CD4-positive, alpha-beta memory T cell (primary cell): ENCODE measurements at regions not wholly inside any gene's neighbourhood (a gene's known extent, or its start where the extent isn't known, plus 50 kb on each side); places are given as distances from the start of the nearest gene placed in this dataset.

Source experiments
- CTCF ChIA-PET: fragments of 350-600 bp; sonication (Branson Sonifier 250); formaldehyde crosslinking; loops from one replicate; lab custom pipeline; 2021; ENCODE audit warnings: inconsistent platforms; ENCODE audit not compliant: partially characterized antibody; lab: Charles Lee
- POLR2A ChIA-PET: fragments of 350-600 bp; sonication (Branson Sonifier 250); formaldehyde crosslinking; loops from one replicate; lab custom pipeline; 2021; ENCODE audit not compliant: partially characterized antibody; lab: Charles Lee
- DNase-seq, 5 donors: peaks; one replicate each; pipeline versions ENCODE4 v3.0.0 to v3.0.0-alpha.2; 2020 to 2022; ENCODE audit warnings: mixed read lengths in 1 of 5
- H3K27ac ChIP-seq: one replicate; pipeline ENCODE4 v1.7.0; 2013; ENCODE audit warnings: low read depth, low read length
- H3K27me3 ChIP-seq: 2 replicates; pipeline ENCODE4 v1.7.0; 2013; ENCODE audit warnings: mild to moderate bottlenecking, low read length, moderate library complexity; ENCODE audit not compliant: insufficient read depth
- H3K36me3 ChIP-seq: 2 replicates; pipeline ENCODE4 v1.7.0; 2013; ENCODE audit warnings: mild to moderate bottlenecking, low read length, moderate library complexity; ENCODE audit not compliant: insufficient read depth
- H3K4me1 ChIP-seq: 2 replicates; pipeline ENCODE4 v1.7.0; 2013; ENCODE audit warnings: mild to moderate bottlenecking, low read length, moderate library complexity; ENCODE audit not compliant: insufficient read depth
- H3K4me3 ChIP-seq, 2 donors: one replicate each; pipeline ENCODE4 v1.7.0; 2013; ENCODE audit warnings: low read length in 2 of 2, mild to moderate bottlenecking in 1 of 2
- H3K9me3 ChIP-seq, 2 donors: one replicate each; pipeline ENCODE4 v1.7.0; 2013; ENCODE audit warnings: low read length in 2 of 2, control low read depth in 1 of 2; ENCODE audit not compliant: control insufficient read depth in 1 of 2
- H3K27ac Mint-ChIP-seq, 7 donors: one replicate each; pipeline ENCODE4 v1.8.0; 2020 to 2021; ENCODE audit warnings: mixed read lengths in 7 of 7, mild to moderate bottlenecking in 6 of 7, inconsistent platforms in 3 of 7, moderate library complexity in 3 of 7
- H3K27me3 Mint-ChIP-seq, 2 donors: one replicate each; pipeline ENCODE4 v1.8.0; 2020 to 2021; ENCODE audit warnings: mixed read lengths in 2 of 2
- H3K36me3 Mint-ChIP-seq, 2 donors: one replicate each; pipeline ENCODE4 v1.8.0; 2020 to 2021; ENCODE audit warnings: mixed read lengths in 2 of 2, inconsistent platforms in 1 of 2, mild to moderate bottlenecking in 1 of 2
- H3K4me1 Mint-ChIP-seq, 4 donors: one replicate each; pipeline ENCODE4 v1.8.0; 2020 to 2021; ENCODE audit warnings: mixed read lengths in 4 of 4, mild to moderate bottlenecking in 1 of 4
- H3K4me3 Mint-ChIP-seq, 8 donors: one replicate each; pipeline ENCODE4 v1.8.0; 2020 to 2021; ENCODE audit warnings: mixed read lengths in 8 of 8, mild to moderate bottlenecking in 7 of 8, moderate library complexity in 6 of 8, inconsistent platforms in 3 of 8
- H3K9me3 Mint-ChIP-seq, 8 donors: one replicate each; pipeline ENCODE4 v1.8.0; 2020 to 2021; ENCODE audit warnings: mixed read lengths in 8 of 8, mild to moderate bottlenecking in 5 of 8, inconsistent platforms in 3 of 8, moderate library complexity in 1 of 8
- intact Hi-C: fragments of 100-400 bp; cut with micrococcal nuclease; formaldehyde crosslinking; loops from one replicate; pipeline ENCODE4 v1.15.1; 2023

- H3K27me3 Mint-ChIP-seq, result no peaks in the 10 kb centered on the region
These were observed 1226.5 kb downstream of the C4orf33 start for GRCh38 chr4:130322439-130322838.

DNA sequence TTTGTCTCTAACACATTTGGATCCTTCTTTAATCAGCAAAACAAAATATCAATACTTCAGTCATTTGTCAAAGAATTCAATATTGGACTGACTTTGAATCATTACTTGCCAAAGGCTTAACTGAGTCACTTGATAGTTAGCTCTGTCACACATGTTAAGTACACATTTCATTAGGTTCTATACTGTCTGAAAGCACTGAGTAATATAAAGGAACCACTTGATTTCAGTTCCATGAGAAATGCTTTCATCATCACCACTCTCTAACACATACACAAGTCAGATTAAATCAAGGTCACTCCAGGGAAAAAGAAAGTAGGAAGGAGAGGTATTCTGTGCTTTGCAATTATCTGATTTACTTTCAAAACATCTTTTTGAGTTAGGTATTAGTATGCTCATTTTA, 1233.1 kb downstream of the C4orf33 start:
- POLR2A ChIA-PET, result no interaction called here

More at GRCh38 chr4:130322439-130322838, 1226.5 kb downstream of the C4orf33 start:
- no peak overlapping the region for H3K4me3 ChIP-seq
- intact Hi-C loops, result no loop called here
- ChIA-PET CTCF (no interaction called here), POLR2A (no interaction called here)
- Mint-ChIP-seq H3K4me3 (no peak overlapping the region), H3K27ac (no peak overlapping the region), H3K36me3 (no peaks in the 10 kb centered on the region), H3K4me1 (no peaks in the 10 kb centered on the region), H3K9me3 (peaks cover 0 to 8% (median 3%) of the 10 kb centered on the region in 8 donors)
- H3K9me3 ChIP-seq, result no peaks in the 10 kb centered on the region
- no peak for DNase-seq
- no peaks in the 10 kb centered on the region for H3K36me3 ChIP-seq
- H3K27ac ChIP-seq, result no peak overlapping the region
- no peaks in the 10 kb centered on the region for H3K4me1 ChIP-seq
- H3K27me3 ChIP-seq, result no peaks in the 10 kb centered on the region

DNA sequence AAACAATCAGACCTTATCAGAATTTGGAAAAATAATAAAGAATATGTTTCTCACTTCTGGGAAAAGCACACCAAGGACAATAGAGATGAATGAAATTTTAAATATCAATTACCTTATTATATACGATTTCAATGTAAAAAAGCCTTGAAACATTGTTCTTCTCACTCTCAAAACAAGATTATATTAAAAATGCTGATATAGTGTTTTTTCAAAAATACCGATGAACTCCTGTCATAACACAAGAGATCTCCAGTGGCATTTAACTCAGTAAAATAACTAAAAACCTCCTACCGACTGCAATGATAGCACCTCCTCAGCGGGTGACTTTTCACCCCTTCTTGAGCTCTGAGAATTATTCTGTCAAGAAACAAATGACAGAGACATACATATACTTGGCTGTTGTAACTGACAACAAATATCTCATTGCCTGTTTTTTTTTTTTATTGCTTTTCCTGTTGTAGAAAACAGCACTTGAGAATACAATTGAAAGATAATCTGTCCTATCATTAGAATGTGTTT, 1237.3 kb downstream of the C4orf33 start:
- POLR2A ChIA-PET, result no interaction called here
- Mint-ChIP-seq H3K27me3 (no peaks in the 10 kb centered on the region), H3K4me1 (no peaks in the 10 kb centered on the region), H3K27ac (no peak overlapping the region), H3K4me3 (no peak overlapping the region), H3K9me3 (peaks cover 0 to 3% (median 0%) of the 10 kb centered on the region in 8 donors), H3K36me3 (no peaks in the 10 kb centered on the region)
- H3K27ac ChIP-seq, result no peak overlapping the region
- H3K4me3 ChIP-seq, result no peak overlapping the region
- H3K36me3 ChIP-seq, result no peaks in the 10 kb centered on the region
- CTCF ChIA-PET, result no interaction called here
- no peaks in the 10 kb centered on the region for H3K4me1 ChIP-seq
- H3K27me3 ChIP-seq, result no peaks in the 10 kb centered on the region
- no peaks in the 10 kb centered on the region for H3K9me3 ChIP-seq
- intact Hi-C loops, result no loop called here
- DNase-seq, result no peak

More for the DNA sequence above, 1233.1 kb downstream of the C4orf33 start:
- Mint-ChIP-seq H3K9me3 (peaks cover 0 to 2% (median 0%) of the 10 kb centered on the region in 8 donors), H3K4me3 (no peak overlapping the region), H3K27me3 (no peaks in the 10 kb centered on the region), H3K4me1 (no peaks in the 10 kb centered on the region), H3K27ac (no peak overlapping the region), H3K36me3 (no peaks in the 10 kb centered on the region)
- Histone ChIP-seq H3K27ac (no peak overlapping the region), H3K36me3 (no peaks in the 10 kb centered on the region), H3K27me3 (no peaks in the 10 kb centered on the region), H3K4me1 (no peaks in the 10 kb centered on the region), H3K9me3 (no peaks in the 10 kb centered on the region), H3K4me3 (no peak overlapping the region)
- intact Hi-C loops, result no loop called here
- DNase-seq, result no peak
- CTCF ChIA-PET, result interaction anchor here (1.0 kb wide), 1 partner anchor 8 kb away, joined by 3 read pairs; no protein-coding TSS in a partner anchor

DNA sequence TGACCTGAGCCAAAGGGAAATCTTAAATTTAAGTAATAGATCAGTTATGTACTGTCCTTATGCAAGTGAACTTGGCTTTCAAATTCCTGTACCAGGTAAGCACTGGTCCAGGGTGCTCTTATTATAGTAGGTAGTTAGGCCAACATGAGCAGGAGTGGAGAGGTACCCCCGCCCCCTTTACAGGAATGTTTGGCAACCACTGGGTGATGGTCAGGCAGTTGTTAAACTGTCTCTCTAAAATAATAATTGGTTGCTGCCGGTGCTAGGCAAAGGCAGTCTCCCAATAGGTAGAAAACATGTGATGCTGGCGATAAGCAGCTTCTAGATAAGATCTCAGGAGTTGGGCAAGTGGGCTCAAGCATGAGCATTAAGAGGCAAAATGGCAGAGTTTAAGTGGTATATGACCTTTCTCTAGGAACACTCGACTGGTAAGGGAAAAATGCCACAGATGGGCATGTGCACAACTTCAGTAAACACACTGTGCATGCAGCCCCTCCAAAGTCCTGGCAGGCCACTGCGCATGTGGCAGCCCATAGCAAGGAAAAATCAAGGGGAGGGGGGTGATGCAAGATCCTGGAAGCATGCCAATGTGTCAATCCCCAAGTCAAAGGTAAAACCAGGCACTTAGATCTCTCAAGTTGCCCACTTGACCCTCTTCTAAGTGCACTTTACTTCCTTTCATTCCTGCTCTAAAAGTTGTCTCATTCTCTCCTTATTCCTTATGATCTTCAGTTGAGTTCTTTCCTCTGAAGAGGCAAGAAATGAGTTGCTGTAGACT, 1239.7 kb downstream of the C4orf33 start:
- no peak overlapping the region for H3K27ac ChIP-seq
- H3K36me3 ChIP-seq, result no peaks in the 10 kb centered on the region
- no peak for DNase-seq
- no peaks in the 10 kb centered on the region for H3K9me3 ChIP-seq
- no peak overlapping the region for H3K4me3 Mint-ChIP-seq
- ChIA-PET POLR2A (no interaction called here), CTCF (no interaction called here)
- intact Hi-C loops, result no loop called here
- H3K27me3 ChIP-seq, result no peaks in the 10 kb centered on the region
- no peak overlapping the region for H3K4me3 ChIP-seq
- no peaks in the 10 kb centered on the region for H3K27me3 Mint-ChIP-seq
- H3K4me1 Mint-ChIP-seq, result no peaks in the 10 kb centered on the region
- H3K4me1 ChIP-seq, result no peaks in the 10 kb centered on the region
- peaks cover 0 to 4% (median 0%) of the 10 kb centered on the region in 8 donors for H3K9me3 Mint-ChIP-seq
- no peak overlapping the region for H3K27ac Mint-ChIP-seq
- H3K36me3 Mint-ChIP-seq, result no peaks in the 10 kb centered on the region

GRCh38 chr4:130336585-130337217, 1240.7 kb downstream of the C4orf33 start:
- Histone ChIP-seq H3K36me3 (no peaks in the 10 kb centered on the region), H3K27me3 (no peaks in the 10 kb centered on the region), H3K4me3 (no peak overlapping the region), H3K27ac (no peak overlapping the region), H3K4me1 (no peaks in the 10 kb centered on the region), H3K9me3 (no peaks in the 10 kb centered on the region)
- Mint-ChIP-seq H3K36me3 (no peaks in the 10 kb centered on the region), H3K27me3 (no peaks in the 10 kb centered on the region), H3K27ac (no peak overlapping the region), H3K4me1 (no peaks in the 10 kb centered on the region), H3K4me3 (no peak overlapping the region), H3K9me3 (peaks cover 0 to 4% (median 0%) of the 10 kb centered on the region in 8 donors)
- DNase-seq, result no peak
- intact Hi-C loops, result no loop called here
- POLR2A ChIA-PET, result no interaction called here
- CTCF ChIA-PET, result no interaction called here

DNA sequence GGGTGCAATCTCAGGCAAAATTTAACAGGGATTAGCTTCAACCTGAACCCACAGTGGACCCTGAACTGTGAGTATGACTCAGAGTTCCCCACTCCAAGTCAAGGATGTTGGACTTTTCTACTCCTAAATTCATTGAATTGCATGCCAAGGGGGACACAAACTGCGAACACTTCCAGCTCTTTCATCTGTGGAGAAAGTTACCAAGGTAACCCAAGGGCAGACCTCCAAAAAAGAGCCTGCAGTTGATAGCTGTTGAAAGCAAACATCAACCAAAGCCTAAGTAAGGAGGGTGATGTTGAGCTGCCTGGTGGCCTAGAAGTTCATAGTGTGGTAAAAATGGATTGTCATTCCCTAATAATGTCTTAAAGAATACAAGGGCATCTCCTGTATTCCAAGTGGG, 1242.9 kb downstream of the C4orf33 start:
- Mint-ChIP-seq H3K4me1 (no peaks in the 10 kb centered on the region), H3K9me3 (peaks cover 0 to 4% (median 0%) of the 10 kb centered on the region in 8 donors), H3K36me3 (no peaks in the 10 kb centered on the region), H3K27me3 (no peaks in the 10 kb centered on the region), H3K27ac (no peak overlapping the region), H3K4me3 (no peak overlapping the region)
- no peak for DNase-seq
- CTCF ChIA-PET, result no interaction called here
- no peaks in the 10 kb centered on the region for H3K4me1 ChIP-seq
- H3K27ac ChIP-seq, result no peak overlapping the region
- no peaks in the 10 kb centered on the region for H3K9me3 ChIP-seq
- H3K4me3 ChIP-seq, result no peak overlapping the region
- no peaks in the 10 kb centered on the region for H3K36me3 ChIP-seq
- no peaks in the 10 kb centered on the region for H3K27me3 ChIP-seq
- intact Hi-C loops, result no loop called here
- POLR2A ChIA-PET, result no interaction called here

- Mint-ChIP-seq H3K4me1 (no peaks in the 10 kb centered on the region), H3K27me3 (no peaks in the 10 kb centered on the region), H3K27ac (no peak overlapping the region), H3K9me3 (peaks cover 0 to 6% (median 0%) of the 10 kb centered on the region in 8 donors), H3K36me3 (no peaks in the 10 kb centered on the region), H3K4me3 (no peak overlapping the region)
- Histone ChIP-seq H3K9me3 (no peaks in the 10 kb centered on the region), H3K36me3 (no peaks in the 10 kb centered on the region), H3K4me3 (no peak overlapping the region), H3K27ac (no peak overlapping the region), H3K27me3 (no peaks in the 10 kb centered on the region), H3K4me1 (no peaks in the 10 kb centered on the region)
- intact Hi-C loops, result no loop called here
- DNase-seq, result no peak
- ChIA-PET POLR2A (no interaction called here), CTCF (no interaction called here)
These were observed 1253.8 kb downstream of the C4orf33 start for GRCh38 chr4:130349745-130350144.
